ENCODE measurements at regions not wholly inside any gene's neighbourhood (a gene's known extent, or its start where the extent isn't known, plus 50 kb on each side); places are given as distances from the start of the nearest gene placed in this dataset.

DNA sequence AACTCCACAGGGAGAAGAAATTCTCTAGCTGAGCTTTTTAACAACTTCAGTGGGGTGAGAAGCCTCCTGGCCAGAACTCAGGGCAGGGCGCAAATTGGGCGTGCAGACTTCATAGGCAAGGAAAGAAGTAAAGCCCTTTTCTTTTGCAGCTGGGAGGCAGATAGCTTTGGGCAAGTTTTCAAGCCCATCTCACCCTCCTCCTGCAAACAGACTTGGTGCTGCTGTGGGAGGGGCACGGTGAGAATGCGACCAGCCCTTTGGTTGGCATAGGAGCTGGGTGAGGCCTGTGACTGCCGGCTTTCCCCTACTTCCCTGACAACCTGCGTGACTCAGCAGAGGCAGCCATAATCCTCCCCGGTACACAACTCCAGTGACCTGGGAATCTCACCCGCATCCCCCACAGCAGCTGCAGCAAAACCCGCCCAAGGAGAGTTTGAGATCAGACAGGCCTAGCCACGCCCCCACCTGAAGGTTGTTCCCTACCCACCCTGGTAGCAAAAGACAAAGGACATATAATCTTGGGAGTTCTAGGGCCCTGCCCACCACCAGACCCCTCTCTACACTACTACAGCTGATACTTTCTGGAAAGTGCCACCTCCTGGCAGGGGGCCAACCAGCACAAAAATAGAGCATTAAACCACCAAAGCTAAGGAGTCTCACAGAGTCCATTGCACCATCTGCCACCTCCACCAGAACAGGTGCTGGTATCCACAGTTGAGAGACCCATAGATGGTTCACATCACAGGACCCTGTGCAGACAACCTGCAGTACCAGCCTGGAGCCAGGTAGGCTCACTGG is 195.5 kb upstream of the CCL2 start:
- no peak overlapping the region for H3K4me3 ChIP-seq (replicated peaks in 1 of 3)
- no peaks in the 10 kb centered on the region for H3K27me3 ChIP-seq
- no peak for DNase-seq
- H3K9me3 ChIP-seq, result no peaks in the 10 kb centered on the region
- intact Hi-C loops (cut with DNase I), result no loop called here
- 91 to 93% methylated on average over 10 of the region's 10 CpGs for WGBS, 2 donors
- no peaks in the 10 kb centered on the region for H3K36me3 ChIP-seq
- TF ChIP-seq, protein P1, sequence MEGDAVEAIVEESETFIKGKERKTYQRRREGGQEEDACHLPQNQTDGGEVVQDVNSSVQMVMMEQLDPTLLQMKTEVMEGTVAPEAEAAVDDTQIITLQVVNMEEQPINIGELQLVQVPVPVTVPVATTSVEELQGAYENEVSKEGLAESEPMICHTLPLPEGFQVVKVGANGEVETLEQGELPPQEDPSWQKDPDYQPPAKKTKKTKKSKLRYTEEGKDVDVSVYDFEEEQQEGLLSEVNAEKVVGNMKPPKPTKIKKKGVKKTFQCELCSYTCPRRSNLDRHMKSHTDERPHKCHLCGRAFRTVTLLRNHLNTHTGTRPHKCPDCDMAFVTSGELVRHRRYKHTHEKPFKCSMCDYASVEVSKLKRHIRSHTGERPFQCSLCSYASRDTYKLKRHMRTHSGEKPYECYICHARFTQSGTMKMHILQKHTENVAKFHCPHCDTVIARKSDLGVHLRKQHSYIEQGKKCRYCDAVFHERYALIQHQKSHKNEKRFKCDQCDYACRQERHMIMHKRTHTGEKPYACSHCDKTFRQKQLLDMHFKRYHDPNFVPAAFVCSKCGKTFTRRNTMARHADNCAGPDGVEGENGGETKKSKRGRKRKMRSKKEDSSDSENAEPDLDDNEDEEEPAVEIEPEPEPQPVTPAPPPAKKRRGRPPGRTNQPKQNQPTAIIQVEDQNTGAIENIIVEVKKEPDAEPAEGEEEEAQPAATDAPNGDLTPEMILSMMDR (IDR thresholded peaks at IDR 0.05), result no peak
- no peak for TF ChIP-seq POLR2A (IDR thresholded peaks at IDR 0.05)
- H3K4me1 ChIP-seq, result no peaks in the 10 kb centered on the region
- H3K27ac ChIP-seq, result no peak overlapping the region

DNA sequence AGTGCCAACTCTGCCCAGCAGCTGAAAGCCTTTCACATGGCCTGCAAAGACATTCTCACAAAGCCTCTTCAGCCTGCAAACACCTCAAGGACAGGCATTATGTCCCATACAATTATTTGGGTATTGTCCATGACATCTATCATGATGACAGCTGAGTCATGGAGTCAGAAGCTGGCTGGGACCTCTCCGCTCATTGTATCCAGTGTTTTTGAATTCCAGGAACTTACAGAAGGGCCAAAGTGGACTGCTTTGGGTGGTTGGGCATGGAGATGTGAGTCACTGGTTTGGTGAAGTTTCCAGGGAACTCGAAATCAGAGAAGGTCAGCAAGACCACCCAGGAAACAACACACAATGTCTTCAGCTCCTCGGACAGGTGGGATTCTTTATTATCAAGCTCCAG is 188.6 kb upstream of the CCL2 start:
- Histone ChIP-seq H3K4me3 (replicated peaks in 1 of 3) (no peak overlapping the region), H3K9me3 (no peaks in the 10 kb centered on the region), H3K4me1 (no peaks in the 10 kb centered on the region), H3K27ac (no peak overlapping the region), H3K27me3 (no peaks in the 10 kb centered on the region), H3K36me3 (no peaks in the 10 kb centered on the region)
- intact Hi-C loops (cut with DNase I), result no loop called here
- WGBS, 2 donors, result 90 to 92% methylated on average over 3 of the region's 3 CpGs
- no peak for DNase-seq
- no peak for TF ChIP-seq POLR2A (IDR thresholded peaks at IDR 0.05)
- TF ChIP-seq, protein P1 (IDR thresholded peaks at IDR 0.05), result no peak

DNA sequence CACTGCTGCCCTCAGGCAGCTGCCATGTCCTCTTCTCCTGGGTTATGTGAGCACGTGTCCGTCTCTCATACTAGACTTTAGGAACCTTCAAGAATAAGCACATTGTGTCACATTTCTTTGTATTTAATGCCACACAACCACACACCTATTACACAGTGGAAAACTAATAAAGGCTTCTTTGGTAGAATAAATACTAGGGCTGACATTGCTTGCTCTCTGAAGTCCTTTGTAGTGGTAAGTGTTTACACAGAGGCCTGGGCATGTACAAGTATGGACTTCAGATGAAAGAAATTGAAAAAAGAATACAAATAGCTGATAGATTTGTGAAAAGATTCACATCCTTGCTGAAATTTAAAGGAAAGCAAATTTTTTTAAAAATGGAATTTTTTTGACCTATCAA is 188.1 kb upstream of the CCL2 start:
- WGBS, 2 donors, result 93 to 94% methylated on average over 2 of the region's 2 CpGs
- H3K4me3 ChIP-seq (replicated peaks in 1 of 3), result no peak overlapping the region
- H3K4me1 ChIP-seq, result no peaks in the 10 kb centered on the region
- no peak overlapping the region for H3K27ac ChIP-seq
- H3K27me3 ChIP-seq, result no peaks in the 10 kb centered on the region
- H3K36me3 ChIP-seq, result no peaks in the 10 kb centered on the region
- intact Hi-C loops (cut with DNase I), result no loop called here
- no peak for TF ChIP-seq POLR2A (IDR thresholded peaks at IDR 0.05)
- TF ChIP-seq, protein P1 (IDR thresholded peaks at IDR 0.05), result no peak
- no peaks in the 10 kb centered on the region for H3K9me3 ChIP-seq
- no peak for DNase-seq

DNA sequence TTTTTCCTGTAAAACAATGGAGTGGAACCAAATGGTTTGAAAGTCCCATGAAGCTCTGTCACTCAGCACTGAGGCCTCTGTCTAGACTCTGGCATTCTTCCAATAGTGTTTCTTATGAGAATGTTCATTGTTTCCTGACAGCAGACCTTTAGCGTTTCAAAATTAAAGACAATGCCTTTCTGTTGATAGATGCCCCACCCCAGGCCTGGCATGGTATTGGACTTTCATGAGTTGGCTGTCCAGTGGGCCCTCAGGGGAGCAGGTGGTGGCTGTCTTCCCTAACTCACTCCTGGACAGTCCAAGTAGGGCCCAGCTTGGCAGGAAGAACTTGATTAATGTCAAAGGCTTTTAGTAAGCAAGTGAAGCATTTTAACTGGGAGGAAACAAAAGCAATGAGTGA is 186.5 kb upstream of the CCL2 start:
- DNase-seq, result no peak
- Histone ChIP-seq H3K9me3 (no peaks in the 10 kb centered on the region), H3K4me3 (replicated peaks in 1 of 3) (no peak overlapping the region), H3K27ac (no peak overlapping the region), H3K27me3 (no peaks in the 10 kb centered on the region), H3K4me1 (no peaks in the 10 kb centered on the region), H3K36me3 (no peaks in the 10 kb centered on the region)
- no peak for TF ChIP-seq POLR2A (IDR thresholded peaks at IDR 0.05)
- TF ChIP-seq, protein P1 (IDR thresholded peaks at IDR 0.05), result no peak
- intact Hi-C loops (cut with DNase I), result no loop called here
- WGBS, 2 donors, result 13 to 48% methylated on average over 1 of the region's 1 CpG

DNA sequence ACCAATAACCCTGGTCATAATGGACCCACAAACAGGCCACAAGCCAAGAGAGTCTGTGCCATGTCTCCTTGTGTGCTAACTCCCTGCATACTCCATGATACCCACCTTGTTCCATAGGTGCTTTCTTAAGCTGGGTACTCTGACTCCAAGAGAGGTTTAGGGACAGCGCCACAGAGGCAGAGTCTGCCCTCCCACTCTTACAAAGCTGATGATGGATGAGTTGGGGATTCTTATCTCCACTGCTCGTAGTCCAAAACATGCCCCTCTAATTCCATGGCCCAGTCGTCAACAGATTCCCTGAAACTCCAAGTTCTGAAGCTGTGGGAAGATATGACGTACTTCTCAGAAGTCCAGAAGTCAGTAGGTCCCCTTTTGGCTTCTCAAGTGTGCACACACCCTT is 184.4 kb upstream of the CCL2 start:
- H3K27me3 ChIP-seq, result no peaks in the 10 kb centered on the region
- no peak for DNase-seq
- H3K36me3 ChIP-seq, result no peaks in the 10 kb centered on the region
- H3K4me3 ChIP-seq (replicated peaks in 1 of 3), result no peak overlapping the region
- H3K4me1 ChIP-seq, result no peaks in the 10 kb centered on the region
- TF ChIP-seq, protein P1 (IDR thresholded peaks at IDR 0.05), result no peak
- no peak for TF ChIP-seq POLR2A (IDR thresholded peaks at IDR 0.05)
- H3K9me3 ChIP-seq, result no peaks in the 10 kb centered on the region
- H3K27ac ChIP-seq, result no peak overlapping the region
- WGBS, 2 donors, result 71 to 88% methylated on average over 4 of the region's 4 CpGs
- intact Hi-C loops (cut with DNase I), result no loop called here
